GM12874 (cell line): ENCODE measurements at regions not wholly inside any gene's neighbourhood (a gene's known extent, or its start where the extent isn't known, plus 50 kb on each side); places are given as distances from the start of the nearest gene placed in this dataset.

Experiments
- CTCF ChIP-seq: IDR thresholded peaks from 2 replicates; pipeline ENCODE4 v1.5.1; 2011; ENCODE audit warnings: low read depth, mild to moderate bottlenecking, control low read depth, low read length, moderate library complexity; ENCODE audit not compliant: insufficient read depth

- TF ChIP-seq CTCF: peak; percentile 38
Measured at GRCh38 chr2:87341601-87342014, 320.0 kb upstream of the PLGLB1 start.

- TF ChIP-seq CTCF: no peak
Measured at GRCh38 chr2:87401726-87402345, 346.1 kb upstream of the PLGLB2 start.

GRCh38 chr2:87403893-87404175, 344.1 kb upstream of the PLGLB2 start:
- no peak for TF ChIP-seq CTCF
